Right ventricle myocardium inferior (tissue), 1 donor: ENCODE measurements at regions not wholly inside any gene's neighbourhood (a gene's known extent, or its start where the extent isn't known, plus 50 kb on each side); places are given as distances from the start of the nearest gene placed in this dataset.

Experiments
- ATAC-seq: fragments of 200-7000 bp; cut with Tn5 transposase; one replicate; pipeline ENCODE4 v1.9.1; 2020; ENCODE audit warnings: mild to moderate bottlenecking, moderate library complexity
- DNase-seq: peaks from one replicate; pipeline ENCODE4 v3.0.0; 2021; ENCODE audit errors: missing footprints
- intact Hi-C: fragments of 100-400 bp; cut with DNase I; formaldehyde crosslinking; loops from one replicate; pipeline ENCODE4 v1.11.0; 2022
- donor health status: DM: no; HTN: yes; CAD: no; lungs with severe emphysema.

- intact Hi-C loops = no loop called here
- ATAC-seq (no peak), DNase-seq (no peak)
These were observed 87.2 kb upstream of the SMIM36 start for GRCh38 chr17:55598495-55598894.

GRCh38 chr17:55588446-55589242, 77.4 kb upstream of the SMIM36 start:
- ATAC-seq = no peak
- no peak for DNase-seq
- intact Hi-C loops = no loop called here

GRCh38 chr17:55587608-55588139, 76.4 kb upstream of the SMIM36 start:
- DNase-seq = no peak
- peak; percentile 95 for ATAC-seq
- intact Hi-C loops = no loop called here

GRCh38 chr17:55585629-55586028, 74.4 kb upstream of the SMIM36 start:
- intact Hi-C loops = no loop called here
- DNase-seq = no peak
- ATAC-seq = no peak

GRCh38 chr17:55584861-55585260, 73.6 kb upstream of the SMIM36 start:
- DNase-seq = no peak
- intact Hi-C loops = no loop called here
- ATAC-seq = no peak

GRCh38 chr17:55584055-55584685, 72.9 kb upstream of the SMIM36 start:
- intact Hi-C loops = no loop called here
- DNase-seq = no peak
- no peak for ATAC-seq

- DNase-seq (no peak), ATAC-seq (no peak)
- intact Hi-C loops = no loop called here
These were observed 71.6 kb upstream of the SMIM36 start for GRCh38 chr17:55582897-55583296.

- intact Hi-C loops = no loop called here
- DNase-seq = no peak
- ATAC-seq = no peak
These were observed 69.4 kb upstream of the SMIM36 start for GRCh38 chr17:55580596-55581133.

- DNase-seq (peak; percentile 75), ATAC-seq (no peak)
- intact Hi-C loops = no loop called here
These were observed 66.4 kb upstream of the SMIM36 start for GRCh38 chr17:55577687-55578086.

GRCh38 chr17:55576996-55577586, 65.8 kb upstream of the SMIM36 start:
- intact Hi-C loops = no loop called here

GRCh38 chr17:55576237-55576995, 65.2 kb upstream of the SMIM36 start:
- DNase-seq = no peak
- ATAC-seq = peak; percentile 70
- intact Hi-C loops = no loop called here

More at GRCh38 chr17:55576996-55577586, 65.8 kb upstream of the SMIM36 start:
- ATAC-seq = peak; percentile 74
- DNase-seq = peak; percentile 85

GRCh38 chr17:55575058-55575636, 63.9 kb upstream of the SMIM36 start:
- ATAC-seq = no peak
- intact Hi-C loops = no loop called here
- no peak for DNase-seq

- intact Hi-C loops = no loop called here
- no peak for ATAC-seq
- DNase-seq = no peak
These were observed 61.3 kb upstream of the SMIM36 start for GRCh38 chr17:55572599-55572998.

GRCh38 chr17:55572139-55572538, 60.9 kb upstream of the SMIM36 start:
- DNase-seq = no peak
- intact Hi-C loops = no loop called here
- ATAC-seq = no peak

GRCh38 chr17:55571095-55571494, 59.8 kb upstream of the SMIM36 start:
- intact Hi-C loops = no loop called here
- DNase-seq (no peak), ATAC-seq (no peak)

- DNase-seq (no peak), ATAC-seq (no peak)
- intact Hi-C loops = no loop called here
These were observed 59.1 kb upstream of the SMIM36 start for GRCh38 chr17:55570391-55570790.

- DNase-seq (peak; percentile 72), ATAC-seq (peak; percentile 84)
- intact Hi-C loops = no loop called here
These were observed 56.3 kb upstream of the SMIM36 start for GRCh38 chr17:55567240-55568214.
